MG63 (cell line): ENCODE measurements at regions not wholly inside any gene's neighbourhood (a gene's known extent, or its start where the extent isn't known, plus 50 kb on each side); places are given as distances from the start of the nearest gene placed in this dataset.

Source experiments
- DNase-seq: peaks from one replicate; pipeline ENCODE4 v3.0.0-alpha.2; 2020
- H3K27me3 ChIP-seq: fragments of 250-450 bp; sonication (Bioruptor Pico); 2 replicates; pipeline ENCODE4 v1.5.1; 2020; ENCODE audit warnings: mild to moderate bottlenecking, moderate library complexity
- H3K36me3 ChIP-seq: fragments of 250-450 bp; sonication (Bioruptor Pico); 2 replicates; pipeline ENCODE4 v1.5.1; 2020; ENCODE audit warnings: mild to moderate bottlenecking, moderate library complexity
- H3K4me3 ChIP-seq: fragments of 250-450 bp; sonication (Bioruptor Pico); 2 replicates; pipeline ENCODE4 v1.5.1; 2020; ENCODE audit warnings: mild to moderate bottlenecking, moderate library complexity
- H3K9me3 ChIP-seq: fragments of 250-450 bp; sonication (Bioruptor Pico); 2 replicates; pipeline ENCODE4 v1.5.1; 2020; ENCODE audit warnings: mild to moderate bottlenecking, moderate library complexity

DNA sequence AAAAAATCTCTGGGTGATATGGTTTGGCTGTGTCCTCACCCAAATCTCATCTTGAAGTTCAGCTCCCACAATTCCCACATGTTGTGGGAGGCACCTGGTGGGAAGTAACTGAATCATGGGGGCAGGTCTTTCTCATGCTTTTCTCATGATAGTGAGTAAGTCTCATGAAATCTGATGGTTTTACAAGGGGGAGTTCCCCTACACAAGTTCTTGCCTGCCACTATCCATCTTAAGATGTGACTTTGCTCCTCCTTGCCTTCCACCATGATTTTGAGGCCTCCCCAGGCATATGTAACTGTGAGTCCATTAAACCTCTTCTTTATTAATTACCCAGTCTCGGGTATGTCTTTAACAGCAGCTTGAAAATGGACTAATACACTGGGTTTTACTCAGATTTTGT, 513.9 kb downstream of the TLE4 start:
- Histone ChIP-seq H3K27me3 (no peaks in the 10 kb centered on the region), H3K4me3 (no peak overlapping the region), H3K9me3 (no peaks in the 10 kb centered on the region), H3K36me3 (no peaks in the 10 kb centered on the region)
- DNase-seq = no peak

GRCh38 chr9:80082213-80082612, 510.4 kb downstream of the TLE4 start:
- no peaks in the 10 kb centered on the region for H3K36me3 ChIP-seq
- H3K4me3 ChIP-seq = no peak overlapping the region
- no peaks in the 10 kb centered on the region for H3K27me3 ChIP-seq
- no peaks in the 10 kb centered on the region for H3K9me3 ChIP-seq
- no peak for DNase-seq

DNA sequence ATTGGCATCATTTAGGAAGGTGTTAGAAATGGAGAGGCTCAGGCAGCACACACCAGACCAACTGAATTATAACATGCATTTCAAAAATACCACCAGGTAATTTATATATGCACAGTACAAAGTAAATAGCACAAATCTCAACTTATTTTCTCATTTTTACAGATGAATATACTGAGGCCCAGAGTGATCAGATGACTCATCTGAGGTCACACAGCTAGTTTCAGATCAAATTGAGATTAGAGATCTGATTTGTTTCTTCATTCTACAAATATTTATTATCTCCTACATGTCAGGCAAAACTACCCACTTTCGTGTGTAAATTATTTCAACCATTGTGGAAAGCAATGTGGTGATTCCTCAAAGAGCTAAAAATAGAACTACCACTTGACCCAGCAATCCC, 507.1 kb downstream of the TLE4 start:
- Histone ChIP-seq H3K9me3 (no peaks in the 10 kb centered on the region), H3K36me3 (no peaks in the 10 kb centered on the region), H3K4me3 (no peak overlapping the region), H3K27me3 (no peaks in the 10 kb centered on the region)
- no peak for DNase-seq

DNA sequence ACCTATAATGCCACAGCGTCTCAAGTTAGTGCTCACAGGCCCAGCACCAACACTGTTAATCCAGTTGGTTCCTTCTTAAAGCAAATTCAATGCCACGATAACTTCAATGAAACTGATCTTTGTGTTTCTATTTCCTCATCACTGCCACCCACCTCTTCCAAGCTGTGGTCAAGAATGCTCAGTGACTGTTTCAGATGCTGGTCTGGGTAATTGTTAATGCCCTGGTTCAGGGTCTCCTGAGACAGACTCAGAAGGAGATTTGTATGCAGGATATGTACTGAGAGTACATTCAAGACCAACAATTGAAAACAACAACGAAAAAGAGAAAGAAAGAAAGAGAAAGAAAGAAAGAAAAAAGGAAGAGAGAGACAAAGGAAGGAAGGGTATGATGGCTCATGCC, 505.3 kb downstream of the TLE4 start:
- no peak overlapping the region for H3K4me3 ChIP-seq
- no peak for DNase-seq
- H3K9me3 ChIP-seq = no peaks in the 10 kb centered on the region
- H3K27me3 ChIP-seq = no peaks in the 10 kb centered on the region
- H3K36me3 ChIP-seq = no peaks in the 10 kb centered on the region

- no peak overlapping the region for H3K4me3 ChIP-seq
- H3K9me3 ChIP-seq = no peaks in the 10 kb centered on the region
- DNase-seq = no peak
- H3K27me3 ChIP-seq = no peaks in the 10 kb centered on the region
- H3K36me3 ChIP-seq = no peaks in the 10 kb centered on the region
Observed at GRCh38 chr9:80076162-80076561, 504.4 kb downstream of the TLE4 start.

DNA sequence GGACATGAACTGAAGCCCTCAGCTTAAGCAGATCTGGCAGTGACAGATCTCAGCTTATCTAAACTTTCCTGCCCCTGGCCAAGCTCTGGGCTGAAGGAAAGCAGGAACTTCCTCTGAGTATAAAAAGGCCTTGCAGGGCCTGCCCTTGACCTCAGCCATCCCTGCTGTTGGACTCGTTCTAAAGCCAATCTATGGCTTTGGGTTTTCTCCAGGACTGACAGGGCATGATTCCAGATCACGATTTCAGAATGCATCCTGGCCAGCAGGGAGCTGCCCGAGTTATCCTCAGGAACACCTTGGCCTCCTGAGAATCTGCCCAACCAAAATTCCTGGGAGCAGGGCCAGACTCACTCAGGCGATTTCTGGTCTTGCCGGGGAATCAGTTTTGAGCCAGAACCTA, 502.7 kb downstream of the TLE4 start:
- no peaks in the 10 kb centered on the region for H3K9me3 ChIP-seq
- DNase-seq = peak; percentile 68
- no peaks in the 10 kb centered on the region for H3K36me3 ChIP-seq
- no peak overlapping the region for H3K4me3 ChIP-seq
- H3K27me3 ChIP-seq = no peaks in the 10 kb centered on the region

GRCh38 chr9:80072451-80072850, 500.7 kb downstream of the TLE4 start:
- no peaks in the 10 kb centered on the region for H3K36me3 ChIP-seq
- DNase-seq = no peak
- no peak overlapping the region for H3K4me3 ChIP-seq

GRCh38 chr9:80070071-80070742, 498.4 kb downstream of the TLE4 start:
- no peak overlapping the region for H3K4me3 ChIP-seq
- no peaks in the 10 kb centered on the region for H3K9me3 ChIP-seq
- H3K36me3 ChIP-seq = no peaks in the 10 kb centered on the region
- no peaks in the 10 kb centered on the region for H3K27me3 ChIP-seq
- no peak for DNase-seq

More at GRCh38 chr9:80072451-80072850, 500.7 kb downstream of the TLE4 start:
- Histone ChIP-seq H3K27me3 (no peaks in the 10 kb centered on the region), H3K9me3 (no peaks in the 10 kb centered on the region)

DNA sequence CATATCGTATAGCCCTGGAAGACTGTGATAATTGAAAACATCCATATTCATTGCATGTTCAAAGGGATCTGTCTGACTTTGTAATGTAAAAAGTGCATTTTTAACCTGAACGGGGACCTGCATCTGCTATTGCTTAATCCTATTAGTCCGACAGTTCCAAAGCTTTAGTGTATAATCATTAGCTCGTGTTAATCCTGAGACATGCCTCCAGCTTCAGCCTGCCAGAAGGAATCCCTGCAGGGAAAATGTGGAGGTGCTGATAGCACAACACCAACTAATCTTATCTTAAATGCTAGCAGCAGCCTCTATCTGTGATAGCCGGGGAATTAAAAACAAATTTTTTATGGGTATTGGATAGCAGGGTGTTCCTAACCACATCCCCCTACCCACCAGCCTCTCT, 495.2 kb downstream of the TLE4 start:
- Histone ChIP-seq H3K4me3 (no peak overlapping the region), H3K9me3 (no peaks in the 10 kb centered on the region), H3K36me3 (no peaks in the 10 kb centered on the region), H3K27me3 (no peaks in the 10 kb centered on the region)
- no peak for DNase-seq

DNA sequence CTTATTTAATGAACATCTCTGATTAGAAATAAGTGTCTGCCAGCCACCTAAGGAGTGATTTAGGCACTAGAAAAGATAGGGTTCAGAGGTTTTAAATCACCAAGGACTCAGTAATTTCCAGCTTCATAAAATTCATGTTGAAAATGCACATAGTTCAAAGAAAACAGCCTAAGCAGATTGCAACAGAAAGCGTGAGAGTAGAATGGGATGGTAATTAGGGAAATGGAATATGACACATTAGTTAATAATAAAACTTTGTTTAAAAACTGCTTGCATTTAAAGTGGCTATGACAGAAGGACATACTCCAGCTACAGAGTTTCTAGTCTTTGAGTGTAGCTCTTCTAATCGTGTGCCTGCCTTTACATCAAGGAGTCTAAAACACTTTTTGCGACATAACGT, 490.8 kb downstream of the TLE4 start:
- Histone ChIP-seq H3K9me3 (no peaks in the 10 kb centered on the region), H3K4me3 (no peak overlapping the region), H3K27me3 (no peaks in the 10 kb centered on the region), H3K36me3 (no peaks in the 10 kb centered on the region)
- no peak for DNase-seq

GRCh38 chr9:80061940-80062339, 490.2 kb downstream of the TLE4 start:
- H3K4me3 ChIP-seq = no peak overlapping the region
- H3K27me3 ChIP-seq = no peaks in the 10 kb centered on the region
- no peaks in the 10 kb centered on the region for H3K9me3 ChIP-seq
- H3K36me3 ChIP-seq = no peaks in the 10 kb centered on the region
- DNase-seq = peak; percentile 66

DNA sequence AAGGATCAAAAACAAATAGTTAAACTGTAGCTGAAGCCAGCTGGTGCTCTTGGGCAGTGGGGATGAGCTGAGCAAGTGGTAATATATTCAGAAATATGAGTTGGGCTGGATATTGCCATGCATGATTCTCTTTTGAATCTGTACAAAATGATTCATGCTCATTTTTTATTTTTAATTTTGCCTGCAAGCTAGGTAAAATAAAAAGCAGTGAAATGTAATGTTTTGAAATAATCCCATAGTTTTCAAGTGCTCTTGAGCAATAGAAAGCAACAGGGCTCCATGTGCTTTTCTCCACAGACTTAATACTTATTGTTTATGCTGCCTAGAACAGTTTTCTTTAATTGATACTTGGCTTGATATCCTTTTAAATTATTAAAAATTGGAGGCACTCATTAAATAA, 489.3 kb downstream of the TLE4 start:
- H3K27me3 ChIP-seq = no peaks in the 10 kb centered on the region
- no peaks in the 10 kb centered on the region for H3K9me3 ChIP-seq
- no peak overlapping the region for H3K4me3 ChIP-seq
- no peak for DNase-seq
- H3K36me3 ChIP-seq = no peaks in the 10 kb centered on the region

DNA sequence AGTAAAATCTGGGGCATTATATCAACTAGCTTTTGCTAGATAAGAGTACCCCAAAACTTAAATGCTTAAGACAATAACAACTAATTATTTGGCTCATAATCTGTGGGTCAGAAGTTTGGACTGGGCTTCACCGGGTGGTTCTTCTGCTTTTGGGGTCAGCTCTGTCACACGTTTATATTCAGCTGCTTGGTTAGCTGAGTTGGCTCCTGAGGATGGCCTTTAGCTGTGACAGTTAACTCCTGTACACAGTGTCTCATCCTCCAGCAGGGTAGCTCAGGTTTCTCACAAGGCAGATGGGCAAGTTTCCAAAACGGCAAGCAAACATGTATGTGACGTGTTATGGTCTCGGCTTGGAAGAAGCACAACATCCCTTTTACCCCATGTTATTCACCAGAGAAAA, 488.2 kb downstream of the TLE4 start:
- Histone ChIP-seq H3K9me3 (no peaks in the 10 kb centered on the region), H3K36me3 (no peaks in the 10 kb centered on the region), H3K4me3 (no peak overlapping the region), H3K27me3 (no peaks in the 10 kb centered on the region)
- DNase-seq = no peak

DNA sequence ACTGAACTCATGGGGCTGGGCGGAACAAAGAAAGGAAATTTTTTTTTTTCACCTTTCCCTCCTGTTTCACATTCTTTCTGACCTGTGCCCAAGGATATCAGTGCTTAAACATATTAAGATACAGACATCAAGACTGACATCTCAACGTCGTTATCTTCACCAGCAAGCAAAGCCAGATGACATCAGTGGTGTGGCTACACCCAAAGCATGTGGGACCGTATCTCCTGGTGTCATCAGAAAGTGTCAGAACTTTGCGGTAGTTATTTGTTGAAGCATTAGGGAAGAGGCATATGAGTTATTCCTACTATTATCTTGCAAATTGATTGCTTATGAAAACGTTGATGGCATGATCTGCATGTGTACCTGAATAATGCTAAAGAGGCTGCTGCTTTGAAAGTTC, 487.4 kb downstream of the TLE4 start:
- no peak for DNase-seq
- H3K9me3 ChIP-seq = no peaks in the 10 kb centered on the region
- no peaks in the 10 kb centered on the region for H3K36me3 ChIP-seq
- H3K27me3 ChIP-seq = no peaks in the 10 kb centered on the region
- H3K4me3 ChIP-seq = no peak overlapping the region

- Histone ChIP-seq H3K9me3 (no peaks in the 10 kb centered on the region), H3K27me3 (no peaks in the 10 kb centered on the region), H3K4me3 (no peak overlapping the region), H3K36me3 (no peaks in the 10 kb centered on the region)
- DNase-seq = no peak
Observed at GRCh38 chr9:80052830-80053229, 481.1 kb downstream of the TLE4 start.

DNA sequence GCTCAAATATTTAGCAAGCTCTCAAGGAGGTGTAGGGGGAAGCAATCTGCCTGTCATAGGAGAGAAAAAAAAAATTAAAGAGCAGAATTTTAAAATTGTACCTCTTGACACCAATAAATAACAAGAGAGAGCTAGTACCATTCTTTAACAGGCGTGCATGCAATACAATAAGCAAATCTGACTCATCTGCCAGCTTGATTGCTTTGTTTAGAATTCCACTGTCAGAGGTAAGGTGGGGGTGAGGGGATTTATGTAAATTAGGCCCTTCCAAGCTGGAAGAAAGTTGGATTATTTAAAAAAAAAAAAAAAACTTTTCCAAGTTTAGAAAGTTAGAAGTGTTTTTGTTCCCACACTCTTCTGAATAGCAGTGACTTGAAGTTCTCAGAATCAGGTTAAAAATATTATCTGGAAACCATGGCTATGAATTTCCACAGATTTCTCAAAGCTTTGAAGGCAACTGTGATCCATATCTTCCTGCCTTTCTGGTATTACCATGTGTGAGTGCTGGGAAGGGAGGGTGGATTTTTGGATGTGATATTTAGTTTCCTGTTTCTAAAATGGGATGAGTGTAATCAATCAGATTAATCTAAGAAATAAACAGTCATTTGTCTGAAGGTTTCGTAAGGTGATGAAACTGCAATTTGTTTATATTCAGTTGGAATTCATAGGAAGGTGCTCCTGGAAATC, 477.5 kb downstream of the TLE4 start:
- H3K27me3 ChIP-seq = no peaks in the 10 kb centered on the region
- DNase-seq = no peak
- H3K9me3 ChIP-seq = no peaks in the 10 kb centered on the region

DNA sequence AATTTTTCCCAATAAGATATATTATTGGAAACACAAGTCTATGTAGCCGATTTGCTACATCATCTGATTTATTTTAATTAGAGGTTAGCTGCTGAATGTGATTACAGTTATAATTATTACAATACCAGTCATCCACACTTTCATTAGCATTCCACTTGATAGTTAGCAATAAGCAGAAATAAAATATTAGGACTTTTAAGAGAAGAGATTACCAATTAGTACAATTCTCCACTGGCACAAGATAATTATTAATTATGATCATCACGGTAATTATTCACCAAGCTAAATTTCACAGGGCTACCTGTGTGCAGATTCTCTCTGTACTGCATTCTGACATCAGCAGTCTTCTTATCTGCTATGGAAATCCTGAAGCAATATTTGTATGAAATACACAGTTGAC, 474.7 kb downstream of the TLE4 start:
- no peak overlapping the region for H3K4me3 ChIP-seq
- DNase-seq = no peak
- no peaks in the 10 kb centered on the region for H3K9me3 ChIP-seq
- no peaks in the 10 kb centered on the region for H3K27me3 ChIP-seq
- H3K36me3 ChIP-seq = no peaks in the 10 kb centered on the region

More for the DNA sequence above, 477.5 kb downstream of the TLE4 start:
- Histone ChIP-seq H3K4me3 (no peak overlapping the region), H3K36me3 (no peaks in the 10 kb centered on the region)

DNA sequence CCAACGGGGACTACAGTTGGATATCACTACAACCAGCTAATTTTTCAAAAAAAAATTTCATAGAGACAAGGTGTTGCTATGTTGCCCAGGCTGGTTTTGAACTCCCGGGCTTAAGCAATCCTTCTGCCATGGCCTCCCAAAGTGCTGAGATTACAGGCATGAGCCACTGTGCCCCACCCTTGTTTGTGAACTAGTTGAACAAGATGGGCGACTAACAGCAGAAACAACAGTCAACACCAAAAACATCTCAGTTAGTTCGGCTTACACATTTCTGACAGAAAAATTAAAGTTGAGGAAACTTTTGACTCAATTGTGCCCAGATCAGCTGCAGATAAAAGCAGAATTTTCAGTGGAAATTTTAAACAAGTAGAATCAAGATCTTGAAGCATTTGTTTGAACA, 470.1 kb downstream of the TLE4 start:
- Histone ChIP-seq H3K9me3 (no peaks in the 10 kb centered on the region), H3K4me3 (no peak overlapping the region), H3K27me3 (no peaks in the 10 kb centered on the region), H3K36me3 (no peaks in the 10 kb centered on the region)
- DNase-seq = no peak
